HG03342 (cell line): ENCODE measurements at regions not wholly inside any gene's neighbourhood (a gene's known extent, or its start where the extent isn't known, plus 50 kb on each side); places are given as distances from the start of the nearest gene placed in this dataset.

Source experiments
- ATAC-seq: cut with Tn5 transposase; IDR thresholded peaks from one replicate; pipeline ENCODE4 v1.9.1; 2021; ENCODE audit warnings: mild to moderate bottlenecking, moderate library complexity; ENCODE audit not compliant: unreplicated experiment

GRCh38 chr19:32253683-32254508, 91.5 kb upstream of the ZNF507 start:
- ATAC-seq: no peak

- ATAC-seq: no peak
These were observed 90.9 kb upstream of the ZNF507 start for GRCh38 chr19:32254509-32254890.

- ATAC-seq: no peak
These were observed 89.7 kb upstream of the ZNF507 start for GRCh38 chr19:32255536-32256295.

GRCh38 chr19:32256341-32256975, 89.0 kb upstream of the ZNF507 start:
- no peak for ATAC-seq

GRCh38 chr19:32257326-32258073, 87.9 kb upstream of the ZNF507 start:
- ATAC-seq: no peak

- no peak for ATAC-seq
These were observed 87.2 kb upstream of the ZNF507 start for GRCh38 chr19:32258167-32258566.

GRCh38 chr19:32264568-32264967, 80.8 kb upstream of the ZNF507 start:
- ATAC-seq: no peak

GRCh38 chr19:32265995-32266394, 79.4 kb upstream of the ZNF507 start:
- ATAC-seq: no peak

GRCh38 chr19:32266460-32266859, 79.0 kb upstream of the ZNF507 start:
- no peak for ATAC-seq

- no peak for ATAC-seq
These were observed 77.0 kb upstream of the ZNF507 start for GRCh38 chr19:32268381-32268780.

- no peak for ATAC-seq
These were observed 75.6 kb upstream of the ZNF507 start for GRCh38 chr19:32269831-32270230.

- no peak for ATAC-seq
These were observed 71.9 kb upstream of the ZNF507 start for GRCh38 chr19:32273483-32273882.

- ATAC-seq: no peak
These were observed 58.3 kb upstream of the ZNF507 start for GRCh38 chr19:32287086-32287485.

GRCh38 chr19:32287811-32288227, 57.6 kb upstream of the ZNF507 start:
- no peak for ATAC-seq

- no peak for ATAC-seq
These were observed 55.7 kb upstream of the ZNF507 start for GRCh38 chr19:32289566-32290210.

GRCh38 chr19:32291876-32292275, 53.5 kb upstream of the ZNF507 start:
- ATAC-seq: no peak

GRCh38 chr19:32294871-32295438, 50.5 kb upstream of the ZNF507 start:
- no peak for ATAC-seq
